IPS DF 4.7 (cell line): ENCODE measurements at regions not wholly inside any gene's neighbourhood (a gene's known extent, or its start where the extent isn't known, plus 50 kb on each side); places are given as distances from the start of the nearest gene placed in this dataset.

ENCODE experiments used
- DNase-seq: peaks from one replicate; pipeline ENCODE4 v3.0.0-alpha.2; 2013; ENCODE audit warnings: low spot score; ENCODE audit errors: extremely low read depth

DNA sequence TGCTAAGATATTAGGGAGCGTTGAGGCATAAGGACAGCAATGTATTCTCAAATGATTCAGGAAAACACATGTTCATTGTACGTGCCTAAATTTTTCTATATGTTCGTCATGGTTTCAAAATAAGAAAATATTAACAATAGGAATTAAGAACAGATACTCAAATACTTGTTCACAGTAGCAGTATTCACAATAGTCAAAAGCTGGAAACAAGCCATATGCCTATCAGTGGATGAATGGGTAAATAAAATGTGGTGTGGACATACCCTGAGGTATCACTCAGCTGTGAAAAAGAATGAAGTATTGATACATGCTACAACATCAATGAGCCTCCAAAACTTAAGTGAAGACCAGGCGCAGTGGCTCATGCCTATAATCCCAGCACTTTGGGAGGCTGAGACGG lies 84.7 kb upstream of the PTER start:
- DNase-seq, result no peak

GRCh38 chr10:16360001-16360400 lies 76.8 kb upstream of the PTER start:
- DNase-seq, result no peak

DNA sequence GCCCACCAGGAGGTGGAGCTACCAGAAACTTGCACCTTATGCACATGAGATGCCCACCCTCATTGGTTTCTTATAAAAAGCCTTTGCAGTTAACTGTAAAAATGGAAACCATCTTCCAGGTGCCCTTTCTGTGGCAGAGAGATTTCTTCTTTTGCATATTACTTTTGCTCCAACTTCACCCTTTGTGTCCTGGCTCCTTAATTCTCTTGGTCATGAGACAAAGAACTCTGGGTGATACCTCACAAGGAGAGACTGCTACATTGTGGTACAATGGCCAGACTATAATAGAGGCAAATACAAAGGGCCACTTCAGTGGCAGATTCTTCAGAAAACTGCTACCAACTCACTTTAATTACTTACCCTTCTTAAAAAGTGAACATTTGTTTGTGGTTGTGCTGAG lies 76.4 kb upstream of the PTER start:
- no peak for DNase-seq

DNA sequence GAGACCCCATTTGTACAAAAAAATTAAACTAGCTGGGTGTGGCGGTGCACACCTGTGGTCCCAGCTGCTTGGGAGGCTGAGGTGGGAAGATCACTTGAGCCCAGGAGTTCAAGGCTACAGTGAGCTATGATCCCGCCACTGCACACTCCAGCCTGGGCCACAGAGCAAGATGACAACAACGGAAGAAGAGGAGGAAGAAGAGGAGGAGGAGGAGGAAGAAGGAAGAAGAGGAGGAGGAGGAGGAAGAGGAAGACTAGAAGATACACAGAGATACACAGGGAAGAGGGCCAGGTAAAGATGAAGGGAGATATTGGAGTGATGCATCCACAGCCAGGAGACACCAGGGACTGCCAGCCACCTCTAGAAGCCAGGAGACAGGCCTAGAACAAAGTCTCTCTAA lies 75.7 kb upstream of the PTER start:
- no peak for DNase-seq

DNA sequence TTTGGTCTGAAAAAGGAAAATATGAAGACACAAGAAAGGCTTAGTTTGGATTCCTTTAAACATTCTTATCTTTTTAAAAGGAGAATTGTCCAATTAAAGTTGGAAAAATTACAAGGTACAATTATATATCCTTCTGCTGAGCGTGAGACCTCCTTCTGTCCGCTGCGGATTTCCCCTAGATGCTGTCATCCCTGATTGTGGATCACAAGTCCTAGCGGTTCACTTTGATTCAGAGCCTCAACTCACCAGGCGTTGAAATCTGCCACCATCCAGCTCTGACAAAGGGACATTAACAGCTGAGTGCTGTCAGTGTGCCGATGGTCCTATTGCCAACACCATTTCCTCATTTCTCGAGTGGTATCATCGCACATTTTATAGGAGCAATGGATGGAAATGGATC lies 73.1 kb upstream of the PTER start:
- DNase-seq, result no peak

DNA sequence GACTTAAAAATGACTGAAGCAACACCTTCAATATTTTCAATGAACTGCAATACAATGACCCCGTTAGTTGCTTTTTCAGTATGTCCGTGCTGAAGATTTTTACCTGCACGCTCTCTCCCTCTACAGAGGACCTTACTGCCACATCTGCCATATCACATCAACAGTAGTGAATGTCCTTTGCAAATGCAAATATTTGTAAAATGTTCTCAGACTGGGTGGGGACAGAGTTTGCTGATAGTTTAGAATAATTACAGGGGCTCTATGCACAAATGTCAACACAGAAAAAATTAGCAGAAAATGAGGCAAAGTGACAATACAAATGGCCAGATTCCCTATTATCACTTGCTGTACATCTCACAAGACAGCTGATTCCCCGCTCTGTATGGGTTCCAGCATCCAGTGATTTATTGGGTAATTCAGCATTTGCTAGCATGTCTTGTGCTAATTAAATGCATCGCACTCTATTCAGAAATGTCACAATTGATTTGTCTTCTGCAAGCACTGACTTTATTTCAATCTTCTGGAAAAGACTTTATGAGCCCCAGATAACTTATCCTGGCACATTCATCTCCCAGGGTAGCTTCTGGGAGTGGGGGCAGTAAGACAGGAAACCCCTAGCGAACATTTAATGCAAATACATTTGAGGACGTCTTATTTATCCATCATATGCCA lies 69.1 kb upstream of the PTER start:
- no peak for DNase-seq

DNA sequence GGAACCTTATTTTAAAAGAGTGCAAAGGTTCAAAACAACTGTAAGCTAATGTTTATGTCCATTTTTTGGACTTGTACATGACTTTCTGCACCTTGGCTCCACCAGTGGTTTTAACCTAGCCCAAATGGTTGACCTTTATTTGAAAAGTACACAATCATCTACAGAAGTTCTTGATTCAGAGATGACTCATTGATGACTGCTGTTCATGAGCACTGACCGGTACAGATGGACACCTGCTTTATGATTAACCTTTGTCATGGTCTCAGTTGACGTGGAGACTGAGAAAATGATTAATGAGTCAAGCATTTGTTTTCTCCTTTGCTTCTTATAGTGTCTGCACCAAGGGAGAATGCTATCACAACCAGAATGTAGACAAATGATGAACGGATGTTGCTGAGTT lies 55.7 kb upstream of the PTER start:
- DNase-seq, result no peak

GRCh38 chr10:16384021-16384420 lies 52.8 kb upstream of the PTER start:
- DNase-seq, result no peak

- peak; percentile 79 for DNase-seq
These were observed 50.0 kb upstream of the PTER start for GRCh38 chr10:16386855-16387254.
